Lower leg skin (tissue), 3 donors: ENCODE measurements at regions not wholly inside any gene's neighbourhood (a gene's known extent, or its start where the extent isn't known, plus 50 kb on each side); places are given as distances from the start of the nearest gene placed in this dataset.

ENCODE experiments used
- CTCF ChIP-seq, 3 donors: fragments of 450-650 bp; IDR thresholded peaks; one replicate each; pipeline ENCODE4 v1.5.1; 2016; ENCODE audit warnings: antibody characterized with exemption in 3 of 3, mild to moderate bottlenecking in 3 of 3, moderate library complexity in 2 of 3
- POLR2A ChIP-seq, 2 donors: fragments of 450-650 bp; IDR thresholded peaks; one replicate each; pipeline ENCODE4 v1.6.1; 2016 to 2017; ENCODE audit warnings: antibody characterized with exemption in 2 of 2, mild to moderate bottlenecking in 1 of 2, moderate library complexity in 1 of 2

- TF ChIP-seq POLR2A (IDR thresholded peaks at IDR 0.05) (no peak), CTCF (IDR thresholded peaks at IDR 0.05) (no peak)
Measured at GRCh38 chr4:137200322-137200721, 332.0 kb downstream of the PCDH18 start.
